ENCODE measurements at regions not wholly inside any gene's neighbourhood (a gene's known extent, or its start where the extent isn't known, plus 50 kb on each side); places are given as distances from the start of the nearest gene placed in this dataset.
"Not testable (repeated sequence)": the region's sequence is repeated elsewhere in the genome, so short reads cannot be mapped to it uniquely, and the experiment has no call there.

DNA sequence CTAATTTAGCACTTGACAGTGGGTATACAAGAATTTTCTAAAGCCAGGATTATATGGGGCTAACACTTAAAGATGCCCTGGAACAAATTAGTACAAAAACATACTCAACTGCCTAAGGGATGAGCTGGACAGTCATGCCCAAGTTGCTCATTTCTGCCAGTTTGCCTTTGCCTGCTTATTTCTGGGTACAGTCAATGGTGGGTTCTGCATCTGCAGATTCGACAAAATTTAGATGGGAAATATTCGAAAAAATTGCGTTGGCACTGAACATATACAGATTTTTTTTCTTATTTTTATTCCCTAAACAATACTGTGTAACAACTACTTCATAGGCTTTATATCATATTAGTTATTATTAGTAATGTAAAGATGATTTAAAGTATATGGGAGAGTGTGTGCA lies 591.9 kb downstream of the EPM2A start:
- no peak for DNase-seq

DNA sequence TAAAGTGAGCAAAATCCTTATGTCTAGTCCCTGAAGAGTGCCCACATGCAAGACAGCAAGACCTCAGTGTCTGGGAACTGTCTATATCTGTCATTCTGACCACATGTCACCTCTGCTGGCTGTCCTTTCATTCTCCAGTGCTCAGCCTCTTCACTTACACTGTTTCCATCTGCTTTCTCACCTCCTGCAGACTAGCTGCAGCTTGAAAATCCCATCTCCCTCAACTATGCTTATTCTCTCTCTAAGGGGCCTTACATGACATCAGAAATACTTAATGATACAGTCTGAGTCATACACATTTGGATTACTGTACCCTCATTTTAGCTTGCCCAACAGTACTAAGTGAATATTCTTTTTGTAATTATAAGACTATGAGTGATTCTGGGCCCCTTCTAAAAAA lies 587.8 kb downstream of the EPM2A start:
- DNase-seq: no peak

DNA sequence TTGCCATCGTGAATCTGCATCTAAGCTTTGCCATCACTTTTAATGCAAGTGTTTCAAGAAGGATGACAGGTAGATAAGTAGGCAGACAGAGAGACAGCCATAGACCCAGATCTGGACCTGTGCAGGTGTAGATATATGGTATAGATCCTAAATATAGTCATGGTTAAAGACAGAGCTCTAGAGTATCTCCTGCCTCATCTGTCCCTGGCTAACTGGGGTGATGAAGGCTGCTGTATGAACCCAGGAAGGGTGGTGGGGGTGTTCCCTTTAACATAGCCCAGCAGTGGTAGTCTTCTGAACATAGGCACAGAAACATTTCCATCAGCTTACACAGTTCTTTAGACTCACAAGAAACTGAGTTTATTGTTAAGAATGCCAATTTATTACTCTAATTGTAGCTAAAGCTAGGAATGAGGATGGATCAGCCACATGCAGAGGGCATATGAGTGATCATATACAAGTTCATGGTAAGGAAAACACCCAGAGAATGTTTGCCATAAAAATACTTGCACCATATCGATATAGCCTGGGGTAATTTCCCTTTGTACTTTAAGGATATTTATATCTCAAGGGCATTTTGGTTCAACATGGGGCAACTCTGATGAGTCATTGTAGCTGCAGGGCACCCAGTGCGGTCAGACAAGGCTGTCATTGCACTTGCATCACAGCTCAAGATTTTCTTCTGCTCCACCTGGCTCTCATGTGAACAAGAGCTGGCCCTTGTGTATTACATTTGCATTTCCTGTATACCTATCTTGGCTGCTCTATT lies 587.2 kb downstream of the EPM2A start:
- peak; percentile 60 for DNase-seq

DNA sequence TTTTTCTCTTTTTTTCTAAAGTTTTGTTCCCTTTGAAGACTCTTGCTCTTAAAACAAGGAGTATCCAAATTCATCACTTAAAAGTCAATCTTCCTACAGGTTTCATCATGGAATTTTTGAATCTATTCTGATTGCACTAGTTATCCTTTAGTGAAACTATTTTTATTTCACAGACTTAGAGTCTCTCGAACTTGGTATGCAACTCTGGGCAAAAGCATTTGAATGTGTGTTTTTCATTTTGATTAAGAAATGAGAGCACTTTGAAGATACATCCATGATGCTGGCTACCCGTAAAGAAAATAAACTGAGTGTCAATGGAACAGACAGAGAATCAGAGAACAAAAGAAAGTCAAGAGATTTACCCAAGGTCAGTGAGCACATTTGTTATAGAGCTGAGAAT lies 586.5 kb downstream of the EPM2A start:
- DNase-seq: no peak

DNA sequence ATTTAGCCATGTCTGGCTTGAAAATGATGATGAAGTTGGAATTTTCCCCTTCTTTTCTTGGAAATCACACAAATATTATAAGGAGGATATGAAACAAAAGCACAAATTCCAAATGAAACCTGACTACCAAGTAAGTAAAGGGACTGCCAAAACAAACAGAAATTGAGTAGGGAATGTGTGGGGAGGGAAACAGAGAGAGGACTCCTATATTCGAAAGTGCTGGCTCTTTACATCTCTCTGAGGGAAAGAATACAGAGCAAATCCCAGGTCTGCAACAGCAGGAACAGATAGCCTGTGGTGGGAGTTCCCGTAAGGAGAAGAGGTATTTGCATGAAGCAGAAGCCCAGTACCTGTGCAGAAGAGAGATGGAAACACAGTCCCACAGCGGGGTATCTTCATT lies 583.7 kb downstream of the EPM2A start:
- no peak for DNase-seq

DNA sequence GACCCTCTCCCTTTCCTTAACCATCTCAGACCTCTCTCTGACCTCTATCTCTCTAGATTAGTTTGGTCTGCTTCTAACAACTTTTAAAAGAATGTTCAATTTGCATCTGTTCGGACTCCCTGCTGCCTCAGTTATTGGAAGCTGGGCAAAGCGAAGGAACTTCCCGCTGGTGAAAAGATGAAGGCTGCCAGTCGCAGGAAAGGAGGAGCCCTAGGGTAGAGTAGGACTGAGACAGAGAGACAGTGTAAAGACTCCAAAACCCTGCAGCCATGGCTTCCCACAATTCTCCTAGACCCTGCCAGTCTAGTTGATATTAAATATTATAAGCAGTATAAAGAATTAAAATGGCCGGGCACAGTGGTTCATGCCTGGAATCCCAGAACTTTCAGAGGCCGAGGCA lies 581.8 kb downstream of the EPM2A start:
- DNase-seq: no peak

DNA sequence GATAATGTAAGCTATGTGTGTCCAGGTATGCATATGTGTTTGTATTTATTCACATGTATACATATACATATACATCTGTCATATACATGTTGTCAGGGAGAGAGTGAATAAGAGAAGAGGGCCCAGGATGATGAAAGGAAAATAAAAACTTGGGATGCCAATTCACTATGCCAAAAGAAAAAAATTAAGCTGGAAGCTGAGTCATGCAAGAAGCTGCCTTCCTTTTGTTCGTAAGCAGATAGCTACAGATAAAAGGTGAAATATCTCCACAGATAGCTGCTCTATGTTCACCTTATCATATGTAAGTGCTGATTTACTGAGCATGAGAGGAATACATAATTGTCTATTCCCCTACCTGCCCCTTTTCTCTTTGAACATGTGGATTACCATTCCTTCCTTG lies 579.9 kb downstream of the EPM2A start:
- DNase-seq: no peak

DNA sequence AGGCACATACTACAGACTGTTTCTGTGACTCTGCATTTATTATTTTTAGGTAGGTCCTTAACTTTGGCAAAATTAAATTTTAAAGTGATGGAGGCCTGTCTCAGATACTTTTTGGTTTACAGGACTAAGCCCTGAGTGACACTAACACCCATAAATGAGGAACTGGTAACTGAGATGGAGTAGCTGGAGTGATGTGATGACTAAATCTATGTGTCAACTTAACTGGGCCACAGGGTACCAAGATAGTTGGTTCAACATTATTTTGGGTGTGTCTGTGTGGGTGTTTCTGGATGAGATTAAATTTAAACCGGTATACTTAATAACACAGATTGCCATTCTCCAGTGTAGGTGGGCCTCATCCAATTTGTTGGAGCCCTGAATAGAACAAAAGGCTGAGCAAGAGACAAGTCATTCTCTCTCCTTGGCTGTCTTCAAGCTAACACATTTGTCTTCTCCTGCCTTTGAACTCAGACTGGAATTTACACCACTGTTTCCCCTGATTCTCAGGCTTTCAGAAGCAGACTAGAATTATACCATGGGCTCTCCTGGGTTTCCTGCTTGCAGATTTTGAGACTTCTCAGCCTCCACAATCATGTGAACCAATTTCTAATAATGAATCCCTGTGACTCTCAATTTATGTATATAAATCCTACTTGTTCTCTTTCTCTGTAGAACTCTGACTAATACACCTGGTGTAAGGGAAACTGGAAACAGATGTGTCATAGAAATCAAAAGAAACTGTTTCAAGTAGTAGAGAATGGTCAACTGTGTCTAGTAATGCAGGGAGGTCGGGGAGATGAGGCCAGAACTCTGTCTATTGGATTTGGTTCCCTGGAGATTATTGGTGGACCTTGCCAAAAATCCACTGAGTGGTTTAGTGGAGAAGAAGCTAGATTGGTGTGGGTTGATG lies 579.2 kb downstream of the EPM2A start:
- DNase-seq: no peak

GRCh38 chr6:145158636-145159035 lies 576.7 kb downstream of the EPM2A start:
- DNase-seq: not testable (repeated sequence)

DNA sequence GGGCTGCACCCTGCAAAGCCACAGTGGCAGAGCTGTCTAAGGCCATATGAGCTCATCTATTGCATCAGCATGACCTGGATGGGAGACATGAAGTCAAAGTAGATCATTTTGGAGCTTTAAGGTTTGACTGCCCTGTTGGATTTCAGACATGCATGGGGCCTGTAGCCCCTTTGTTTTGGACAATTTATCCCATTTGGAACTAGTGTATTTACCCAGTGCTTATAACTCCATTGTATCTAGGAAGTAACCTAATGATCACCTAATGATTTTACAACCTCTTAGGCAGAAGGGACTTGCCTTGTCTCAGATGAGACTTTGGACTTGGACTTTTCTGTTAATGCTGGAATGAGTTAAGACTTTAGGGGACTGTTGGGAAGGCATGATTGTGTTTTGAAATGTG lies 575.4 kb downstream of the EPM2A start:
- no peak for DNase-seq

DNA sequence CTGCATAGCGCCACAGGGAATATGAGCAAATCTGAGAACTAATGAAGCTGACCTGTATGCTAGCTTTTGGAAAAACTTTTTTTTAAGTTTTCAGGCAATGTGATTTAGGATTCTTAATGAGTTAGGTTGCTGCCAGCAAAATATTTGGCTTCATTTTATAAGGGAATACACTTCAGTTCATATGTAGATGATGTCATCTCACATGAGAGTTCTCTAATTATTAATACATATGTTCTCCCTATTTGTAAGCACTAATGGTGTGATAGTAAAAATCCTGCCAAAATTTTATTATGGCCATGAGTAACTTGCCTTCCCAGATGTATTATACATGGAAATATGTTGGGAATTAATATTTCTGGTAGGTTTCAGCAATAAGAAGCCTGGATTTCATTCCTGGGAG lies 573.8 kb downstream of the EPM2A start:
- DNase-seq: no peak

DNA sequence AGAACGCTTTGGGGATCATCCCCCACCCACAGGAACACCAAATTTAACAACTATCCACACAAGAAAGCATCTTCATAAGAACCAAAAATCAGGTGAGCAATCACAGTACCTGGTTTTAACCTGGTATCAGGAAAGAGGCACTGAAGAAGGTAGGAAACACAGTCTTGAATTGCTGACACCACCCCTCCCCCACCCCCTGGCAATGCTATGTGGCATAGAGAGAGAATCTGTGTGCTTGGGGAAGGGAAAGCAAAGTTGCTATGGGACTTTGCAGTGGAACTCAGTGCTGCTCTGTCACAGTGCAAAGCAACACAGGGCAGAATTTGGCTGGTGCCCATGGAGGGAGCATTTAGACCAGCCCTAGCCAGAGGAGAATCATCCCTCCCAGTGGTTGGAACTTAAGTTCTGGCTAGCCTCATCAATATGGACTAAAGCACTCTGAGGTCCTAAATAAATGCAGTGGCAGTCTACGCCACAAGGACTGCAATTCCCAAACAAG lies 565.5 kb downstream of the EPM2A start:
- DNase-seq: no peak

GRCh38 chr6:145175470-145175869 lies 559.9 kb downstream of the EPM2A start:
- no peak for DNase-seq

GRCh38 chr6:145178391-145178790 lies 556.9 kb downstream of the EPM2A start:
- no peak for DNase-seq

GRCh38 chr6:145187491-145188206 lies 547.7 kb downstream of the EPM2A start:
- DNase-seq: no peak

DNA sequence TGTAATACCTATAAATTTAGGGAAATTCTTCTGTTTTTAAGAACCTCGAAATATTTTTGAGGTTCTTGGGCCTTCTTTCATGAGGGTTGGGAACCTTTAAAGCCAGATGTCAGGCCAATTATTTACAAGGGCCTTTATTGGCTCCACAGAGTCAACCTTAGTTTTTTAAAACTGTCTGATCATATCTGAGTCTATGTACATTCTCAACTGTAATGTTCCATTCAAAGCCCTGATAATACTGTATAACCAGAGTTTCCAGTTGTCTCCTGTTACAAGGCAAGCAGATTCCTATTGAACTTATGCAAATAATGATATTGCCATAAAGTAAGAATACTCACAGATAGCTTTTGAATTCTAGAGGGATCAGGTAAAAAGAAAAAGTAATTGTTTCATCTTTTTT lies 545.5 kb downstream of the EPM2A start:
- DNase-seq: no peak

DNA sequence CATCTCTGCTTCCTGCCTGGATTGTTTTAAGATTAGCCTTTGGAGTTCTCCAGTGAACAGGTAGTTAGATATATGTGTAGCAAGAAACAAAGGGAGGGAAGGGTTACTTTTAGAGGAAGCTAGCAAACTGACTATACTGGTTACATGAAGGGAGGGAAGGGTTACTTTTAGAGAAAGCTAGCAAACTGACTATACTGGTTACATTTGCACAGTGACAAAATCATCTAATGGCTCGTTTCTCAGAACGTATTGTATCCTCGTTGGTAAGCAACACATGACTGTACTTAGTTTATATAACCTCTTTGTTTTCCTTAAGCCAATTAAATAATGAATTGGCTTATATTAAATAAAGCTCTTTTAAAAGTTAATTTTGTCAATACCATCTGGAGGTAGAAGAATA lies 540.9 kb downstream of the EPM2A start:
- no peak for DNase-seq

GRCh38 chr6:145199961-145200360 lies 535.4 kb downstream of the EPM2A start:
- no peak for DNase-seq

GRCh38 chr6:145204301-145204700 lies 531.0 kb downstream of the EPM2A start:
- no peak for DNase-seq

- no peak for DNase-seq
Measured at GRCh38 chr6:145206247-145206907, 528.9 kb downstream of the EPM2A start.

DNA sequence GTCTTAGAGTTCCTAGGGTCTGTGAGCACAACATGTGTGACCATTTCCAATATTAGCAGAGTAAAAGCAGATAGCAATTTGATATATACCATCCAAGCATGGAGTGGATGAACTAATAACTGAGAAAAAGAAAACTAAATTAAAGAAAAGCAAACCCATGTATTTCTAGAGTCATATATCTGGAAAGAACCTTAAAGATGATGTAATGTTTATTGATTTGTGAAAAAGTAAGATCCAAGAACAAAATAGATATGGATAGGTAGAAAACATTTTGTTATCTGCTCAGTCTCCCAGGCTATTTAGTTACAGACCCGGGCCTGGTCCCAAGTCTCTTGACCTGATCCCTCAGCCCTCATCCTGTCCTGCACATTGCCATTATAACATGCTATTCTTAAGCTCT lies 526.8 kb downstream of the EPM2A start:
- no peak for DNase-seq

GRCh38 chr6:145209272-145209671 lies 526.0 kb downstream of the EPM2A start:
- no peak for DNase-seq

DNA sequence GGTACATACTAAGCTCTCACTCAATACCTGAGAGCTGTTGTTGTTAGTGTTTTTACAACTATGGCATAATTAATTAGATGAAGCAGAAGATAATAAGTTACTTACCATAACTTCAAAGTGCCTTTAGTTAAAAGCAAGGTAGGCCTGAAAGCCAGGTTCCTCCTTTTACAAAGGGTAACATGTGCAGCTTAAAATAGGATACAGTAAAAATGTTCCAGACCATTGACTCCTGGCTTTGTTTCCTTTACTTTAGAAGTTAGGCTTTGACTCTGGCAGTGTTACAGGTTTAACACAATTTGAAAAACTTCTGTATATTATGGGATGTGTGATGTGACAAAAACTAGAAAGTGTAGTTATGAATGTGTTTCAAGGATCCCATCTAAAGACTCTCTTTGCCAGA lies 522.5 kb downstream of the EPM2A start:
- no peak for DNase-seq
